Astrocyte of the cerebellum (primary cell): ENCODE measurements at regions not wholly inside any gene's neighbourhood (a gene's known extent, or its start where the extent isn't known, plus 50 kb on each side); places are given as distances from the start of the nearest gene placed in this dataset.

Experiments used
- DNase-seq: peaks from one replicate; pipeline ENCODE4 v3.0.0-alpha.2; 2011; ENCODE audit warnings: low read depth
- H3K4me3 ChIP-seq: 2 replicates; pipeline ENCODE4 v1.5.1; 2011; ENCODE audit warnings: mild to moderate bottlenecking, low read depth, low read length, moderate library complexity
- in situ Hi-C: cut with HindIII; loops from 2 replicates; pipeline ENCODE4 v1.10.0; 2017; ENCODE audit warnings: low sequenced_read_pairs
- TF ChIP-seq, protein P1 (sequence below): IDR thresholded peaks from 2 replicates; pipeline ENCODE4 v1.5.1; 2012; ENCODE audit warnings: low read length, low read depth, moderate library complexity, mild to moderate bottlenecking; ENCODE audit errors: missing control alignments

GRCh38 chr7:136078630-136079029, 101.5 kb upstream of the MTPN start:
- in situ Hi-C loops = no loop called here
- H3K4me3 ChIP-seq = no peak overlapping the region
- no peak for DNase-seq
- TF ChIP-seq, protein P1, sequence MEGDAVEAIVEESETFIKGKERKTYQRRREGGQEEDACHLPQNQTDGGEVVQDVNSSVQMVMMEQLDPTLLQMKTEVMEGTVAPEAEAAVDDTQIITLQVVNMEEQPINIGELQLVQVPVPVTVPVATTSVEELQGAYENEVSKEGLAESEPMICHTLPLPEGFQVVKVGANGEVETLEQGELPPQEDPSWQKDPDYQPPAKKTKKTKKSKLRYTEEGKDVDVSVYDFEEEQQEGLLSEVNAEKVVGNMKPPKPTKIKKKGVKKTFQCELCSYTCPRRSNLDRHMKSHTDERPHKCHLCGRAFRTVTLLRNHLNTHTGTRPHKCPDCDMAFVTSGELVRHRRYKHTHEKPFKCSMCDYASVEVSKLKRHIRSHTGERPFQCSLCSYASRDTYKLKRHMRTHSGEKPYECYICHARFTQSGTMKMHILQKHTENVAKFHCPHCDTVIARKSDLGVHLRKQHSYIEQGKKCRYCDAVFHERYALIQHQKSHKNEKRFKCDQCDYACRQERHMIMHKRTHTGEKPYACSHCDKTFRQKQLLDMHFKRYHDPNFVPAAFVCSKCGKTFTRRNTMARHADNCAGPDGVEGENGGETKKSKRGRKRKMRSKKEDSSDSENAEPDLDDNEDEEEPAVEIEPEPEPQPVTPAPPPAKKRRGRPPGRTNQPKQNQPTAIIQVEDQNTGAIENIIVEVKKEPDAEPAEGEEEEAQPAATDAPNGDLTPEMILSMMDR = no peak

GRCh38 chr7:136076954-136077353, 99.8 kb upstream of the MTPN start:
- in situ Hi-C loops = no loop called here
- DNase-seq = no peak
- no peak overlapping the region for H3K4me3 ChIP-seq
- TF ChIP-seq, protein P1 = no peak

- no peak for DNase-seq
- in situ Hi-C loops = no loop called here
- no peak overlapping the region for H3K4me3 ChIP-seq
- TF ChIP-seq, protein P1 = no peak
Measured at GRCh38 chr7:136074843-136075242, 97.7 kb upstream of the MTPN start.

GRCh38 chr7:136072447-136072846, 95.3 kb upstream of the MTPN start:
- in situ Hi-C loops = no loop called here
- no peak for DNase-seq
- TF ChIP-seq, protein P1 = no peak
- H3K4me3 ChIP-seq = no peak overlapping the region

GRCh38 chr7:136070736-136071505, 93.8 kb upstream of the MTPN start:
- DNase-seq = no peak
- TF ChIP-seq, protein P1 = no peak
- in situ Hi-C loops = no loop called here

GRCh38 chr7:136069840-136070529, 92.8 kb upstream of the MTPN start:
- no peak overlapping the region for H3K4me3 ChIP-seq
- no peak for DNase-seq
- TF ChIP-seq, protein P1 = no peak
- in situ Hi-C loops = no loop called here

More at GRCh38 chr7:136070736-136071505, 93.8 kb upstream of the MTPN start:
- no peak overlapping the region for H3K4me3 ChIP-seq
